Epithelial cell of proximal tubule (primary cell): ENCODE measurements at regions not wholly inside any gene's neighbourhood (a gene's known extent, or its start where the extent isn't known, plus 50 kb on each side); places are given as distances from the start of the nearest gene placed in this dataset.

Source experiments
- DNase-seq: peaks from one replicate; pipeline ENCODE4 v3.0.0-alpha.2; 2011; ENCODE audit warnings: low read depth
- H3K4me3 ChIP-seq: 2 replicates; pipeline ENCODE4 v1.5.1; 2011; ENCODE audit warnings: low read depth, mild to moderate bottlenecking, low read length
- CTCF ChIP-seq: conservative IDR thresholded peaks from 2 replicates; pipeline ENCODE4 v1.5.1; 2012; ENCODE audit warnings: low read depth, mild to moderate bottlenecking, low read length

GRCh38 chr15:29959384-29960137 lies 123.2 kb upstream of the GOLGA8J start:
- no peak overlapping the region for H3K4me3 ChIP-seq
- DNase-seq: no peak

GRCh38 chr15:29952225-29952624 lies 130.0 kb upstream of the TJP1 start:
- no peak overlapping the region for H3K4me3 ChIP-seq
- no peak for TF ChIP-seq CTCF
- DNase-seq: no peak

More at GRCh38 chr15:29959384-29960137, 123.2 kb upstream of the GOLGA8J start:
- TF ChIP-seq CTCF: no peak

GRCh38 chr15:29945943-29946596 lies 123.8 kb upstream of the TJP1 start:
- DNase-seq: no peak
- no peak for TF ChIP-seq CTCF

GRCh38 chr15:29944925-29945324 lies 122.7 kb upstream of the TJP1 start:
- DNase-seq: no peak
- TF ChIP-seq CTCF: no peak
- no peak overlapping the region for H3K4me3 ChIP-seq

More at GRCh38 chr15:29945943-29946596, 123.8 kb upstream of the TJP1 start:
- no peak overlapping the region for H3K4me3 ChIP-seq

- no peak overlapping the region for H3K4me3 ChIP-seq
- no peak for DNase-seq
- no peak for TF ChIP-seq CTCF
Observed at GRCh38 chr15:29942548-29942947, 120.3 kb upstream of the TJP1 start.

DNA sequence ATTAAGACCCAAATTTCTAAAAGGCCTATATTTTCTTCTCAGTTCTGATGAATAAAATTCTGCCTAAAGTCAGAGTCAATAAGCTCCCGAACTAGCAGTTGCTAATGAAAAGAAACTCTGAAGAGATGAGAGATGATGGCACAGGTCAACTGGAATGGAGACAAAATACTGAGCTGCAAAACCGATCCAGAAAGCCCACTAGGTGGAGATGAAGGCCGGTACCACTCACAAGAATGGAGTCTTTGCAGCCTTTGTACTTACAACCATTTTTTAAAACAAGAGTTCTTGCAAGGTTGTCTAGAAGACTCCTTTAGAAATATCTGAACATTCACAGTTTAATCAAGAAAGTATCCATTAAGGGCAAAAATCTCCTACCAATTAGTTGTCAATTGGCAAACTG lies 119.9 kb upstream of the TJP1 start:
- TF ChIP-seq CTCF: peak; percentile 54
- no peak for DNase-seq
- no peak overlapping the region for H3K4me3 ChIP-seq
